ENCODE measurements at regions not wholly inside any gene's neighbourhood (a gene's known extent, or its start where the extent isn't known, plus 50 kb on each side); places are given as distances from the start of the nearest gene placed in this dataset.
"Not testable (repeated sequence)": the region's sequence is repeated elsewhere in the genome, so short reads cannot be mapped to it uniquely, and the experiment has no call there.

DNA sequence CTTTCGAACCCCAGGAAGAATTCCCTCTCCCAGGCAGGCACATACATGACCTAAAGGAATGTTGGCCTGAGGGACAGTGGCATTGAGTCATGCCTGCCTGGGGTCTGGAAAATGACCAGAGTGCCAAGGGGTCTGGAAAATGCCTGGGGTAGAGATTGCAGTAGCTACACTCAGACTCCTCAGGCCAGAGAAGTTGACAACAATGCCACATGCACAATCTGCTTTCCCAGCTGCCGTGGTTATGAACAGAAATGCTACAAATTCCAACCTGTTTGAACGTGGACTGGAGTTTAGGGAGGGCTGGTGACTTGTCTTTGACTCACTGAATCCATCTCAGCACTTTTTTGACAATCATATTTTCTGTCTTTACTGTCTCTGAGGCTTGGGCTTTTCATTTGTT, 250.0 kb downstream of the ABCC12 start:
- no peaks in the 10 kb centered on the region for H3K27me3 ChIP-seq (ENCODE audit: insufficient read depth, poor library complexity, severe bottlenecking)
- no peak for DNase-seq (ENCODE audit: low read depth in 1 of 2, low spot score in 1 of 2)

DNA sequence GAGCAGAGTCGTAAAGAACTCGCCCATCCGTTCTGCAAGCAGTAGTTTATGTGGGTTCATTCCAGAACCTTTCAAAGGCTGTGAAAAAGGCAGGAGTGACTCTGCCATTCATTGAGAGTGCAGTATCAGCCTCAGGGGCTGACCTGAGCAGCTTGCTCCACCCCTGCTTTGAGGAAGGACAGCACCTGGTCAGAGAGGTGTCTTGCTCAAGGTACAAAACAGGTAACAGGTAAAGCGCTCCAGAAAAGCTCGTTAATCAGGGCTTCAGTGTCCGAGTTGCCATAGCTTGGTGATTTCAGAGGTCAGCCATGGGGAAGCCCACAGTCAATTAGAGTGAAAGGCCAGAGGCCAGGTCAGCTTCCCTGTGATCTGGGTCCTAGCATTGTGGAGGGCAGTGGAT, 251.1 kb downstream of the ABCC12 start:
- TF ChIP-seq, protein P1, sequence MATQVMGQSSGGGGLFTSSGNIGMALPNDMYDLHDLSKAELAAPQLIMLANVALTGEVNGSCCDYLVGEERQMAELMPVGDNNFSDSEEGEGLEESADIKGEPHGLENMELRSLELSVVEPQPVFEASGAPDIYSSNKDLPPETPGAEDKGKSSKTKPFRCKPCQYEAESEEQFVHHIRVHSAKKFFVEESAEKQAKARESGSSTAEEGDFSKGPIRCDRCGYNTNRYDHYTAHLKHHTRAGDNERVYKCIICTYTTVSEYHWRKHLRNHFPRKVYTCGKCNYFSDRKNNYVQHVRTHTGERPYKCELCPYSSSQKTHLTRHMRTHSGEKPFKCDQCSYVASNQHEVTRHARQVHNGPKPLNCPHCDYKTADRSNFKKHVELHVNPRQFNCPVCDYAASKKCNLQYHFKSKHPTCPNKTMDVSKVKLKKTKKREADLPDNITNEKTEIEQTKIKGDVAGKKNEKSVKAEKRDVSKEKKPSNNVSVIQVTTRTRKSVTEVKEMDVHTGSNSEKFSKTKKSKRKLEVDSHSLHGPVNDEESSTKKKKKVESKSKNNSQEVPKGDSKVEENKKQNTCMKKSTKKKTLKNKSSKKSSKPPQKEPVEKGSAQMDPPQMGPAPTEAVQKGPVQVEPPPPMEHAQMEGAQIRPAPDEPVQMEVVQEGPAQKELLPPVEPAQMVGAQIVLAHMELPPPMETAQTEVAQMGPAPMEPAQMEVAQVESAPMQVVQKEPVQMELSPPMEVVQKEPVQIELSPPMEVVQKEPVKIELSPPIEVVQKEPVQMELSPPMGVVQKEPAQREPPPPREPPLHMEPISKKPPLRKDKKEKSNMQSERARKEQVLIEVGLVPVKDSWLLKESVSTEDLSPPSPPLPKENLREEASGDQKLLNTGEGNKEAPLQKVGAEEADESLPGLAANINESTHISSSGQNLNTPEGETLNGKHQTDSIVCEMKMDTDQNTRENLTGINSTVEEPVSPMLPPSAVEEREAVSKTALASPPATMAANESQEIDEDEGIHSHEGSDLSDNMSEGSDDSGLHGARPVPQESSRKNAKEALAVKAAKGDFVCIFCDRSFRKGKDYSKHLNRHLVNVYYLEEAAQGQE (IDR thresholded peaks at IDR 0.05; ENCODE audit: insufficient replicate concordance, low read depth): no peak
- TF ChIP-seq GABPA (IDR thresholded peaks at IDR 0.05; ENCODE audit: low read depth) (no peak), SPI1 (IDR thresholded peaks at IDR 0.05; ENCODE audit: borderline replicate concordance, low read depth) (no peak)
- TF ChIP-seq, protein P2, sequence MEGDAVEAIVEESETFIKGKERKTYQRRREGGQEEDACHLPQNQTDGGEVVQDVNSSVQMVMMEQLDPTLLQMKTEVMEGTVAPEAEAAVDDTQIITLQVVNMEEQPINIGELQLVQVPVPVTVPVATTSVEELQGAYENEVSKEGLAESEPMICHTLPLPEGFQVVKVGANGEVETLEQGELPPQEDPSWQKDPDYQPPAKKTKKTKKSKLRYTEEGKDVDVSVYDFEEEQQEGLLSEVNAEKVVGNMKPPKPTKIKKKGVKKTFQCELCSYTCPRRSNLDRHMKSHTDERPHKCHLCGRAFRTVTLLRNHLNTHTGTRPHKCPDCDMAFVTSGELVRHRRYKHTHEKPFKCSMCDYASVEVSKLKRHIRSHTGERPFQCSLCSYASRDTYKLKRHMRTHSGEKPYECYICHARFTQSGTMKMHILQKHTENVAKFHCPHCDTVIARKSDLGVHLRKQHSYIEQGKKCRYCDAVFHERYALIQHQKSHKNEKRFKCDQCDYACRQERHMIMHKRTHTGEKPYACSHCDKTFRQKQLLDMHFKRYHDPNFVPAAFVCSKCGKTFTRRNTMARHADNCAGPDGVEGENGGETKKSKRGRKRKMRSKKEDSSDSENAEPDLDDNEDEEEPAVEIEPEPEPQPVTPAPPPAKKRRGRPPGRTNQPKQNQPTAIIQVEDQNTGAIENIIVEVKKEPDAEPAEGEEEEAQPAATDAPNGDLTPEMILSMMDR (IDR thresholded peaks at IDR 0.05; ENCODE audit: insufficient read depth, low read length): no peak

More for the DNA sequence above, 250.0 kb downstream of the ABCC12 start:
- H3K27ac ChIP-seq (replicated peaks): no peak overlapping the region
- H3K4me3 ChIP-seq (replicated peaks; ENCODE audit: insufficient read depth, low read length): no peak overlapping the region
- no peak for TF ChIP-seq POLR2AphosphoS5 (IDR thresholded peaks at IDR 0.05; ENCODE audit: low read depth)
- TF ChIP-seq, protein P1 (IDR thresholded peaks at IDR 0.05; ENCODE audit: insufficient replicate concordance, low read depth): no peak
- TF ChIP-seq, protein P2 (IDR thresholded peaks at IDR 0.05; ENCODE audit: insufficient read depth, low read length): no peak
- no peak for TF ChIP-seq GABPA (IDR thresholded peaks at IDR 0.05; ENCODE audit: low read depth)
- TF ChIP-seq SPI1 (IDR thresholded peaks at IDR 0.05; ENCODE audit: borderline replicate concordance, low read depth): no peak

DNA sequence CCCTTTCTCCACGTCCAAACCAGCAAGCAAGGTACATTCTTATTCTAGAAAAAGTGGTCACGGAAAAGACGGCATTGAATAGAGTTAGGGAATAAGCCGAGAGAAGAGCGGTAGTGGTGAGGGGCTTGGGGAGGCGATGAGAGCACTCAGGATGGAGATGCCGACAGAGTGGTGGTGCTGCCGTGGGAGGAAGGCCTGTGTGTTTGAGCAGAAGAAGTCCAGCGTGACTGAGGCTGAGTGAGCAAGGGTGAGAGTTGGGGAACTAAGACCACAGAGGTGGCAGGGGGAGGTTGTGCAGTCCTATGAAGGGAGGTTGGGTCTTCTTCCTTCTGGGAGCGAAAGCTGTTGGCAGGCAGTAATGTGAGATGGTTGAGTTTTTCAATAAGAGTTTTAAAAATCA, 252.3 kb downstream of the ABCC12 start:
- Histone ChIP-seq H3K4me3 (replicated peaks; ENCODE audit: insufficient read depth, low read length) (no peak overlapping the region), H3K27me3 (ENCODE audit: insufficient read depth, poor library complexity, severe bottlenecking) (no peaks in the 10 kb centered on the region), H3K27ac (replicated peaks) (no peak overlapping the region)
- no peak for DNase-seq (ENCODE audit: low read depth in 1 of 2, low spot score in 1 of 2)
- TF ChIP-seq, protein P1 (IDR thresholded peaks at IDR 0.05; ENCODE audit: insufficient replicate concordance, low read depth): no peak
- no peak for TF ChIP-seq GABPA (IDR thresholded peaks at IDR 0.05; ENCODE audit: low read depth)
- no peak for TF ChIP-seq SPI1 (IDR thresholded peaks at IDR 0.05; ENCODE audit: borderline replicate concordance, low read depth)

More for the DNA sequence above, 251.1 kb downstream of the ABCC12 start:
- DNase-seq (ENCODE audit: low read depth in 1 of 2, low spot score in 1 of 2): no peak
- no peak overlapping the region for H3K4me3 ChIP-seq (replicated peaks; ENCODE audit: insufficient read depth, low read length)
- H3K27ac ChIP-seq (replicated peaks): no peak overlapping the region
- no peaks in the 10 kb centered on the region for H3K27me3 ChIP-seq (ENCODE audit: insufficient read depth, poor library complexity, severe bottlenecking)

DNA sequence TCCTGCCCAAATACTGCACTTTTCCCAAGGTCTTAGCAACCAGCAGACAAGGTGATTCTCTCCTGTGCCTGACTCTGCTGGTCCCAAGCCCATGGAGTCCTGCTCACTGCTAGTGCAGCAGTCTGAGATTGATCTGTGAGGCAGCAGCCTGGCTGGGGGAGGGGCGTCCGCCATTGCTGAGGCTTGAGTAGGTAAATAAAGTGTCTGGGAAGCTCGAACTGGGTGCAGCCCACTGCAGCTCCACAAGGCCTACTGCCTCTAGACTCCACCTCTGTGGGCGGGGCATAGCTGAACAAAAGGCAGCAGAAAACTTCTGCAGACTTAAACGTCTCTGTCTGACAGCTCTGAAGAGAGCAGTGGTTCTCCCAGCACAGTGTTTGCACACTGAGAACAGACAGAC, 258.7 kb downstream of the ABCC12 start:
- H3K4me3 ChIP-seq (replicated peaks; ENCODE audit: insufficient read depth, low read length); DNase-seq (ENCODE audit: low read depth in 1 of 2, low spot score in 1 of 2); H3K27ac ChIP-seq (replicated peaks); H3K27me3 ChIP-seq (ENCODE audit: insufficient read depth, poor library complexity, severe bottlenecking): not testable (repeated sequence)
